A549 (cell line): ENCODE measurements at regions not wholly inside any gene's neighbourhood (a gene's known extent, or its start where the extent isn't known, plus 50 kb on each side); places are given as distances from the start of the nearest gene placed in this dataset.
A peak's percentile ranks its signal among the peaks of the same experiment; 100 is the strongest.

ENCODE experiments used
- EP300 ChIP-seq, 2 experiments: fragments of >200 bp; sonication (Bioruptor Twin); formaldehyde crosslinking; IDR thresholded peaks; 2 replicates in 1 of 2; 3 replicates in 1 of 2; pipeline ENCODE4 v1.6.1; 2016 to 2017
- ESRRA ChIP-seq: fragments of 150-350 bp; IDR thresholded peaks from 2 replicates; pipeline ENCODE4 v1.6.1; 2014; ENCODE audit warnings: mild to moderate bottlenecking, low read length, borderline replicate concordance
- MAX ChIP-seq: IDR thresholded peaks from 2 replicates; pipeline ENCODE4 v1.6.1; 2012
- POLR2A ChIP-seq: IDR thresholded peaks from 2 replicates; pipeline ENCODE4 v1.6.1; 2012; ENCODE audit warnings: mild to moderate bottlenecking, low read length
- REST ChIP-seq: fragments of 200-600 bp; sonication (generic); IDR thresholded peaks from 2 replicates; pipeline ENCODE4 v1.6.1; 2016; ENCODE audit warnings: antibody characterized with exemption, mild to moderate bottlenecking, moderate library complexity

- TF ChIP-seq POLR2A, result no peak
- TF ChIP-seq EP300 (IDR thresholded peaks at IDR 0.05), result no peak
- TF ChIP-seq REST, result peak; percentile 32; the same call in 1 of the 2 replicates
- no peak; the same call in 1 of the 2 replicates for TF ChIP-seq MAX
- TF ChIP-seq ESRRA, result no peak
Observed at GRCh38 chr3:87792534-87793336, 266.1 kb downstream of the CGGBP1 start, which contains the start of gene HTR1F.
